Glomerular visceral epithelial cell (primary cell): ENCODE measurements at regions not wholly inside any gene's neighbourhood (a gene's known extent, or its start where the extent isn't known, plus 50 kb on each side); places are given as distances from the start of the nearest gene placed in this dataset.
A peak's percentile ranks its signal among the peaks of the same experiment; 100 is the strongest.
"Not testable (repeated sequence)": the region's sequence is repeated elsewhere in the genome, so short reads cannot be mapped to it uniquely, and the experiment has no call there.

Experiments
- DNase-seq: peaks from one replicate; pipeline ENCODE4 v3.0.0-alpha.2; 2016; ENCODE audit errors: extremely low spot score

DNA sequence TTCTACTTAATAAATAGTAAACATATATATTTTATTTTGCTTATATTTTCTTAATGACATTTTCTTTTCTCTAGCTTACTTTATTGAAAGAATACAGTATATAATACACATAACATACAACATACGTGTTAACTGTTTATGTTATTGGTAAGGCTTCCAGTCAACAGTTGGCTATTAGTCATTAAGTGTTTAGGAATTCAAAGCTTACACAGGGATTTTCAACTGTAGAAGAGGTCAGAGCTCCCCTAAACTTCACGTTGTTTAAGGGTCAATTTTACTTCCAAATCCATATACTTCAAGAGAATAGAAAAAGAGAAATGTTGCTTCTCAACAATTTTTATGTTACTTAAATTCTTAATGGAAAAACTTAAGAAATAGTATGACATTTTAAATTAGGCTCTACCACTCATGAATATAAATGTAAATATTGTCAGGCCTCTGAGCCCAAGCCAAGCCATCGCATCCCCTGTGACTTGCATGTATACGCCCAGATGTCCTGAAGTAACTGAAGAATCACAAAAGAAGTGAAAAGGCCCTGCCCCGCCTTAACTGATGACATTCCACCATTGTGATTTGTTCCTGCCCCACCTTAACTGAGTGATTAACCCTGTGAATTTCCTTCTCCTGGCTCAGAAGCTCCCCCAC lies 456.5 kb upstream of the NETO1 start:
- DNase-seq = not testable (repeated sequence)

DNA sequence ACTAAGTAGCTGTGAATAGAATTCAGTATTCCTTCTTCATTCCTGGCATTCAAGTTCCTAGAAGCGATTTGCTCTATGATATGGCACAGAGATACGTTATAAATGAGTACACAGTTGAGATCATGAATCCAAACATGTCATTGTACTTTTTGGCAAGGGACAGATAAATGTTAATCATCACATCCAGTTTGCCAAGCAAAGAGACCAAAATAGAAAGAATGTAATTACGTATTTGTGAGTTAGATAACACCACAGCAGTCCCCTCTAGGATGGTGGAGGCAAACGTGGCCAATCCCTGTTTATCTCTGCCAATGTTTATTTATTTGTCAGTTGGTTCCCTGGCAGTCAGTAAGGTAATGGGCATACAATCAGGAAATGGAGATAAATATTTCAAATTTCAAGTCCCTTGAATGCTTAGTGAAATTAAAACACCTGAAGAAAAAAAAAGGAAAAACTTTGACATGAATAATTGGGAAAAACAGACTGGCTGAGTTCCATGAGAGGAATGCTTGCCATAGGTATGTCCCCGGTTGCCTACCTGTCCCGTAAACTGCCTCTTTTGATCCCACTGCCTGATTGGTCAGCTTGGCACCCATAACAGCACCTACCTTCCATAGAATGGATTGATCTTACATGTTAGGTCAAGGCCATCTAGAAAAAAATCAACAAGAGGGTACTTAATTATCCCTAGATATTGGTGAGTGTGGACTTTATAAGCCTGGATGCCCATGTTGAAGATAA lies 451.1 kb upstream of the NETO1 start:
- no peak for DNase-seq

DNA sequence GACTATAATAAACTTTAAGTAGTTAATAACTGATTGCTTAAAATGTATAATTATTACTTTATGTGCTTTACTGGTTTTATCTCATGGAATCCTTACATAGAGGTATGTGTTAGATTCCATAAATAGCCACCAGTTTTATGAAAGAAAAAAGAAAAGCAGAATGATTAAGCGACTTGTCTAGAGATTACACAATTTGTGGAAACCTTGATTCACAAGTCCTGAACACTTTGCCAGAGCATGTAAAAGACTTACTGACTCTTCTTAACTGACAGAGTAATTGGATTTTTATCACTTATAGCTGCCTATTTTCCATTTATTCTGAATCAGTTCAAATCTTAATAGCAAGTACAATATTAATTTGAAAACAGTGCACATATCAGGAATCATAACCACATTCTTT lies 448.7 kb upstream of the NETO1 start:
- DNase-seq = no peak

DNA sequence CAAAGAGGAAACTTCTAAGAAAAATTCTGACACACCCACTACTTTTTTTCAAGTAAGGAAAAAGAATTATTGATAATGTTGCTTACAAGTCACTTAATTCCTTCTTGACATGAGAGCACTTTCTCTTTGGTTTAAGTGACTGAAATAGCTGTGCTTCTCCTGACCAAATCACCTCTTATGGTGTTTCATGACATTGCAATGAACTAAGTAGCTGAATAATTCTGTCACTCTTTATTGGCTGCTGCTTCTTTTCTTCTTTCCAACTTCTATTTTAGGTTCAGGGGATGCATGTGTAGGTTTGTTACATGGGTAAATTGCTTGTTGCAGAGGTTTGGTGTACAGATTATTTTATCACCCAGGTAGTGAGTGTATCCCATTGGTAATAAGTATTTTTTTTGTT lies 447.6 kb upstream of the NETO1 start:
- DNase-seq = no peak

DNA sequence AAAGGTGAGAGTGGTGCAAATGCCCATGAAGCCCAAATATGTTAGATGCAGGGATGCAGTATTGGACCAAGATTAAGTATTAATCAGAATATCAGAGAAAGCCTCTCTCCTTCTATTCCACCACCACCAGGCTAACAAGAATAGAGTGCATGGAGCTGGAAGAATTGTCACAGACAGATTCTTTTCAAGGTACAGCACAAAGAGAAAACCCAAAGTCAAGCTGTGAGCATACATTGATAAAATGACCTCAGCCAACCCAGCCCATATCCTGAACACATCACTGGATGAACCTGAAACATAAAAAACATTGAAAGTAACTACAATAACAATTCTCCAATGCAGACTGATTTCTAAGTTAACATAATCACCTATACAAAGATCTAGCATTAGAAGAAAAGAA lies 445.7 kb upstream of the NETO1 start:
- DNase-seq = no peak

DNA sequence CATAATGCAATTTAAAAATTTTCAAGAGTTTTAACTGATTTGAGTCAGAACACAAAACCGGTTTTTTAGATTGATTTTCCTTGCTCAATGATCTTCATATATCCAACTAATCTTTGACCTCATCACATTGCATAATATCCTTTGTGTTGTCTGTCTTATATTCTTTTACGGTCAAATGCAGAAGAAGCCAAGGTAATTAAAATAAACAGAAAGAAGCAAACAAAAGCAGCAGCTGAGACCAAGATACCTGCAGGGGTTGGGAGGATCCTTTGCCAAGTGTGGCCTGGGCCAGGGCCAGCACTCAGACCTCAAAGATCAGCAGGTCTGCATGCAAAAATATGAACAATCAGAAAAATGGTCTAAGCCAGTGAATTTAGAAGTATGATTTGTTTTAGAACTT lies 428.9 kb upstream of the NETO1 start:
- no peak for DNase-seq

DNA sequence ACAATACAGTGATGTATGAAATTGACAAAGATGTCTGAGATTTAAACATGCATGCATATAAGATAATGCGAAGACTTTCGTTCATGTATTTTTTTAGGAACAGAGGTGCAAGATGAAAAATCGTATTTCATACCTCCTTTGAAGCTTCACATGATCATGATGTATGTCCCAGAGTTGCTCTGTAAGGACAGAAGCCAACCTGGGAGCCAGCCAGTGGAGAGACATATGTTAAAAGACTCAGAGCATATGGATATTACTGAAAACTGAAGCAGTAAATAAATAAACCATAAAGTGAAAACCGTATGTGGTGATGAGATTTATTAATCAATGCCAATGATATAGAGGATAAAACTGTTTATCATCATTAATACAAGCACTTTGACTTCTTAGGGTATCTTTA lies 424.4 kb upstream of the NETO1 start:
- DNase-seq = no peak

DNA sequence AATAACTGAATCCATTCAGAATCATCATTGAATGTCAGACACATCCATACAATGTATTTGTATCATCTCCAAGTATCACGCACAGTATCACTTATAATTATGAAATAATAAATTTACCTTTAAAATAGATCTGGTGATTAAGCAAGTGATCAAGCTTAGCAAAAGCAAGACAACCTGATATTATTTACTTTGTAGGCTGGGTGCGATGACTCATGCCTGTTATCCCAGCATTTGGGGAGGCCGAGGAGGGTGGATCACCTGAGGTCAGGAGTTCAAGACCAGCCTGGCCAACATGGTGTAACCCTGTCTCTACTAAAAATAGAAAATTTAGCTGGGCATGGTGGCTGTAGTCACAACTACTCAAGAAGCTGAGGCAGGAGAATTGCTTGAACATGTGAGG lies 421.0 kb upstream of the NETO1 start:
- DNase-seq = no peak

DNA sequence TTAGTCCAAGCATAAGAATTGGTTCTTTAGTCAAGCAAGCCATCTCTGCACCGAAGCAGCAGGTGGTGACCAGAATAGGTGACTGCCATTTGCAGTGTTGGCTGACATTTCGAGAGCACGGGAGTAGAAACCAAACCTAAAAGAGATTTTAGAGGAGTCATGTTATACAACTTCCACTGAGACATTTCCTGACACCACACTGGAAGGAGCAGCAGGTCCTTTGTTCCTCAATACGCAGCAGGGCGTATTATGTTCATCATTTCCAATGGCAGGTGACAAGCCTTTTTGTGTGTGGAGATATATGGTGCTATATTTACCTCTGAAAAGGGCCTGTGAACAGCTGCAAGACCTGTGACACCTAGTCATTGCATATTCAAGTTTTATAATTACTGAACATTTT lies 418.8 kb upstream of the NETO1 start:
- DNase-seq = no peak

DNA sequence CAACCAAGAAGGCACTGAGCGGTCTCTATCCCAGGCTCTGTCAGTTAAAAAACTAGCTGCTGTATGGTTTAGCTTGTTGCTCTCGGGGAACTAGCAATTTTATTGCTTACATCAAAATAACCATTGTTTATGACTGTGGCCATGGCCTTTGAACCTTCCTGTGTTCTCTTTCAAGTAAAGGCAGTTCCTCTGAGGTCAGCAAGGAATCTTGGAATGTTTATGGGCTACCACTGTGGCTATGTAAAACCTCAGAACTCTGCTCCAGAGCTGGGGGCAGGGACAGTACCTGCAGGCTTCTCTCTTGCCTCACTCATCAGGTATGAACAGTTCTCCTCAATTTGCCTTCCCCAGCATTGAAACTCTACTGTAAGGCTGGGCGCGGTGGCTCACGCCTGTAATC lies 416.0 kb upstream of the NETO1 start:
- DNase-seq = peak; percentile 11

DNA sequence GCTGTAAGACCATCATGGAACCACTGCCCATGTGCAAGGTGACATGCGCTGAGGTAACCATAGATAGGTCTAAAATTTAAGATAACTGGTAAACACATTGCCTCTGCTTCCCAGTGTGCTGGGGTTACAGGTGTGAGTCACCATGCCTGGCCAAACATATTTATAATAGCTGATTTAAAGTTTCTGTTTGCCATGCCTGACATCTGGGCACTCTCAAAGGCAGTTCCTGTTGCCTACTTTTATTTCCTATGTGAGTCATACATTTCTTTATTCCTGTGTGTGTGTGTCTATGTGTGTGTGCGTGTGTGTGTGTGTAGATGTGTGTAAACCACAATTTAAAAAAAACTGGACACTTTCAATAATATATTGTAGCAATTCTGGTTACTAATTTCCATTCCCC lies 415.2 kb upstream of the NETO1 start:
- DNase-seq = peak; percentile 4

DNA sequence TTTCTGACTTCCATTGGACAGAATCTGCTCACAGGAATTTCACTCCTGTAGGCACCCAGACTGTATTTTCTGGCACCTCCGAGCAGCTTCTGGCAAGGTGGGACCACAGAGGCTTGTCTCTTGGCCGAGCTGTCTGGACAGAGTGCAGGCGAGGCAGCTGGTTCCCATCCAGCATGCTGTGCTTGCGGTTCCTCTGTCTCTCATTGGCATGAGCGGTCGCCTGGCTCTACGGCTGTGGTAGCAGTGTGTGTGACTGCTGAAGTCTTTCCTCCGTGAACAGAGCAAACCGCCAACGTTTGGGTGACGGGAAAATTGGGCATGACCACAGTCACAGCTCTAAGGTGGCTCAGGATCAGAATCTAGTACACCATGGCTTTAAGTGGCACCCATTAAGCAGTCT lies 411.7 kb upstream of the NETO1 start:
- no peak for DNase-seq

DNA sequence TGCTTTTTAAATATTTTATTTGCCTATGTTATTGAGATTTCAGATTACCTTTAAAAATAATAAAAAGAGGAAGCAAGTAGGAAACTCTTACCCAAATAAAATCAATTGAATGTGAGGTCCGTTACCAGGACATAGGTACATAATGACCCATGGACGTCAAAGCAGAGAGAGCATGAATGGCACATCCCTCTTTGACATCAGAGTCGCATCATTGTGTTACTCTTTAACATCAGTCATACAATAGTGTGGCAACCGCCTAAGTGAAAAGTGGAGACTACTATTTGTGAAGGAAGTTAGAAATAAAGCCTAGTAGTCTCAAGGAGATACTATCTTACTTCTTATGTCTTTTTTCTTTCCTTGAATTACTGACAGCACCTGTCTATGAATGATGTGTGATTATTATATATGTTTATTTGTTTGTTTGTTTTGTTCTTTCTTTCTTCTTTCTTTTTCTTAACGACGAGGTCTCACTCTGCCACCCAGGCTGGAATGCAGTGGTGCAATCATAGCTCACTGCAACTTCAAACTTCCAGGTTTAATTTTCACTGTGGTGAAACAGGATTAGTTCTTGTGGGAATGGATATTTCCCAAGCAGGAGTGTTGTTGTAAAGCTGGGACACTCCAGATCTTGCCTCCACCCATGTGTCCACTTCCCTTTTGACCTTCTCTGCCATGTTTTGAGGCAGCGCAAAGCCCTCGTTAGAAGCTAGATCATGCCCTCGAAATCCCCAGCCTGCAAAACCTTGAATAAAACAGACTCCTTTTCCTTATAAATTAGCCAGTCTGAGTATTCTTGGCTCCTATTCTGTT lies 407.2 kb upstream of the NETO1 start:
- DNase-seq = no peak

DNA sequence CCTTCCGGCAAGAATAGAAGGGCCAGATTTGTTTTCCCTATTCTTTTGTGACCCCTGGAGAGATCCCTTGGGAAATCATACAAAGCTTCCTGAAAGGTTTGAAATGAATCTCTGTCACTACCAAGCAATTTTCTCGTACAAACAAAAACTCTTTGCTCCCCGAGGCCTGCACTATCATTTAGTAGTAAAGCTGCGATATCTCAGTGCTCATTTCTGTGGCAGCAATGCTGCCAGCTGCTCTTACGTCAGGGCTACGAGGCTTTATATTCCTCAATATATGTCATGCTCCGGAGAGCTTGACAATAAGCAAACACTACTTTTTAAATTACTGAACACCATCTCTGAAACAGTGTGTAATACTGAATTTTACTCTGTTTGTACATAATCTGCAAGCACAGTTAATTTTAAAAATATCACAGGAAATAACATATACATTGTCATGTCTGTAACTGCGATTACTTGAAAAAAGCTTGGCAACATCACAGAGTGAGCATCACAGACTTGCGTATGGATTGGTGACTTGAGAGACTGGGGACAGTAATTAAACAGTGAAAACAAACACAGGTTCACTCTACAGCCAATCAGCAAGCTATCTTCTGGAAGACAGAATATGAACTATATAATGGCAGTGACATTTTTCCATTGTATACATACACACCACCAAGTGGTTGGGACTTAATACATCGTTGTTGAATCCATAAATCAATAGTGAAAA lies 403.3 kb upstream of the NETO1 start:
- DNase-seq = no peak

DNA sequence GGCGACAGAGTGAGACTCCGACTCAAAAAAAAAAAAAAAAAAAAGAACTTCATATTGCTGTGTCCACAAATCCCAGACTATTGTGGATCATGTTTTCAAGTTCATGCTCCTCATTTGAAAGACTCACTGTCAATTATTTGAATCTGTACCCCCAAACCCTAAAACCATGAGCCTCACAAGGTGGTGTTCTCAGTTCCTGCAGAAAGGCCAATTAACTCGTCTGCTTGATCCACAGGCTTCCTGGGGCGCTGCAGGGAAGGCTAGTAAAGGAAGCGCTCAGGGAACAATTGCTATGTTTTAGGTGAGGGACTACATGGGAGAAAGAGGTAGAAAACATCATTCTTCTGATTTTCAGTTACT lies 396.8 kb upstream of the NETO1 start:
- DNase-seq = no peak

DNA sequence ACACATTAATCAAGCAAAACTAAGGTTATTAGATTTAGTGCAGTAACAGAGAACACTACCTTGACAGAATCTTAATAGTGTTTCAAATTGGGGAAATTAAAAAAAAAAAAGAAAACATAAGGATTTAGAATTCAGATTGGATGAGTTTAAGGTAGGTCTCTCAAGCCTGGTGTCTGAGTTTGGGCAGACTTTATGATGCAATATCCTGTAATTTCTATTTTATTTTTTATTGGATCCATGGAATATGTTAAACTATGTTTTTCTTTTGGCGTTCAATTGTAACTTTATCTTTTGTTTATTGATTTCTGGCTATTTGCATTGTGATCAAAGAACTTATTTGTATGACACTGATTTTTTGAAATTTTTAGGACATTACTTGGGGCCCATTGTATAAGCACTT lies 394.1 kb upstream of the NETO1 start:
- DNase-seq = no peak

DNA sequence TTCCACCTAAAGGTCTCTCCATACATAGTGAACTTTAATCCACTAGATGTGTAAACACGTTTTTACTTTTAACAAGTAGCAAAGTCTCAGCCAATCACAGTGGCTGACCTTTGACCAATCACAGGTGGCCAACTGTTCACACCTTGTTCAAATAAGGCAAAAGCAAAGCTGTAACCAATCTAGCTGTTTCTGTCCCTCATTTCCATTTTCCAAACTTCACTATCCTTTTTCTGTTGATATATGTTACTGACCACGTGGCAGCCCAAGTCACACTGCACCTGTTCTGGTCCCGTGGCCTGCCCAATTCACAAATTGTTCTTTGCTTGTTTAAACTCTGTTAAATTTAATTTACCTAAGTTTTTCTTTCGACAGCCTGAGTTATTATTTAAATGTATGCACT lies 393.5 kb upstream of the NETO1 start:
- no peak for DNase-seq

DNA sequence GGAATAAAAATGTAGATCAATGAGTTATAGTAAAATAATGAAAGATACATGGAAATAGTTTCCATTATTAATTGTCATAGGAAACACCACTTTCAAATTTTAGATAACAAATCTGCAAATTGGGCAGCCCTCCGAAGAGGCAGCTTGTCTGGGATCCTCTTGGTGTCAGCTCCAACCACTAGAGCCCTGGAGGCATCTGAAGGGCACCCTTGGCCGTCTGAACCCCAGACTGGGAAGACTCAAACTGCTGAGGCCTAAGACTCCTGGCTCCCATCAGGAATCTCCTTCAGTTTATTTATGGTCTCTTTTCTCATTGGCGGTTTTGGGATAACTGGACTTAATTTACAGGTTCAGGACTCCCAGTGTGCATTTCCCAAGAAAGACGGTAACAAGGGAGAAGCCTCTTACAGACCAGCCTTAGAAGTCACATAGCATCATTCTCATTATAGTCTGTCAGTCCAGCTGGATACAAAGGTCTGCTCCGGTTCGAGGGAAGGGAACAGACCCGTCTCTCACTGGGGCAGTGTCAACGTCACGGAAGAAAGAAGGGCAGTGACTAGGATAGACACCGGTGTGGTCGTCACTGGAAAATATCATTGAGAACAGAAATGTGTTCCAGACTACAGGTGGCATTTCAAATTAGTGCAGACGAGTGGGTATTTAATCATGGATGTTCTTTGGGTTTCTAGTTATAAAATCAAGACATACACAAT lies 390.7 kb upstream of the NETO1 start:
- DNase-seq = no peak

DNA sequence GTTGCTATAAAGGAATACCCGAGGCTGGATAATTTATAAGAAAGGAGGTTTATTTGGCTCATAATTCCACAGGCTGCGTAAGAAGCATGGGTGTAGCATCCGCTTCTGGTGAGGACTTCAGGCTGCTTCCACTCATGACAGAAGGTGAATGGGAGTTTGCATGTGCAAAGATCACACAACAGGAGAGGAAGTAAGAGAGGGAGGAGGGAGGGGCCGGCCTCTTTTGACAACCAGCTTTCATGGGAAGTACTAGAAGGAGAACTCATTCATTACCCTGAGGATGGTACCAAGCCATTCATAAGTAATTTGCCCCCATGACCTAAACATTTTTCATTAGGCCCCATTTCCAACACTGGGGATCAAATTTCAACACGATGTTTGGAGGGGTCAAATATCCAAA lies 386.8 kb upstream of the NETO1 start:
- DNase-seq = no peak

DNA sequence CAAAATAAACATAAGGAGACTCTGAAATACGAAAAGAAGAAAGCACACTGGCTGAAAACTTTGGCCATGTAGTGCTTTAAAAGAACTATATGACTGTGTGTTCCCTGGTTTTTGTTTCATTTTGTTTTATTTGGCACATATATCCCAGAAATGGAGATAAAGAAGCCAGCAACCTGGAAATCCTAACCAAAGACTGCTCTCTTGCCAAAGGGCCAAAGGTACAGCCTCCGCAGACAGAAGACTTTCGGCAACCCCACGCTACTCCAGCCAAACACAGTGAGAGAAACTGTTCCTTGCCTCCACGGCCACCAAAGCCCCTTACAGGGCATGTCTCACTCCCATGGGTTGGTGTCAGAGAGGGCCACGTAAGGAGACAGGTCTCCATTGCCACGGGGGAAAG lies 381.2 kb upstream of the NETO1 start:
- DNase-seq = no peak

DNA sequence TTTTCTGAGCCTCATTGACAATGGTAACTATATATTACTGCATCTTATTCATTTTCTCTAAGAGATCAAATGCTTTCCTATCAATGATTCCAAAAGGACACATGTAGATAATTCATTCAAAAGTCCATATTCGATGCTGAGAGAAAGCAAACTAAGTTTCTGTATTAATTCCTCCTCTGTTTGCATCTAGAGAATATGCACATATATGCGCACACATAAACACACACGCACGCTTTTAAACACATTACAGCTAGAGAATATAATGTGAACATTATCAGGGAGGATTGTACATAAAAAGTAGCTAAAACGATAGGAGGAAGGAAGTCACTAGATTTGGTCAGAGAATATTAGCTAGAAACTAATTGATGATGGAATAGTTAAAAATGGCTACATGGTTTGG lies 379.0 kb upstream of the NETO1 start:
- DNase-seq = no peak

DNA sequence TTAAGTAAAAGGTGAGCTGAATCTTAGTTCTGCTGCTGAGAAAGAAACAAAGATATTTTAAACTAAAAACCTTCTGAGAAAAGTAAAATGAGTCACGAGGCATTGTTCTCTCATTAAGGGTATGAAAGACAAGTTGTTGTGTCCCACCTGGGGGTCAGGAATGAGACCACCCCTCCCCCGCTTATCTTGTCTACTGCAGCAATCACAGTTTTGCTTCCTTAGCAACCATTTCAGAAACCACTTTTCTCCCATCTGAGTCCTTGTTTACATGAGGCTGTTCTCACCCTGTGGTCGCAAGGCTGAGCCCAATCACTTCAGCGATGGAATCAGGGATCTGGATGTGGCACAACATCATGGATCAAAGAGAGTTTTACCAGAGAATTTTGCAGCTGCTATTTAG lies 377.6 kb upstream of the NETO1 start:
- DNase-seq = no peak
